NCI-H526 treated with DMSO at 0.1 percent for 48 hours (cell line): ENCODE measurements at regions not wholly inside any gene's neighbourhood (a gene's known extent, or its start where the extent isn't known, plus 50 kb on each side); places are given as distances from the start of the nearest gene placed in this dataset.
A peak's percentile ranks its signal among the peaks of the same experiment; 100 is the strongest.
"Not testable (repeated sequence)": the region's sequence is repeated elsewhere in the genome, so short reads cannot be mapped to it uniquely, and the experiment has no call there.

Source experiments
- DNase-seq: peaks from one replicate; lab custom pipeline; 2025; lab: John Stamatoyannopoulos, UW

- DNase-seq, result no peak
Measured at GRCh38 chr7:136122026-136122425, 144.9 kb upstream of the MTPN start.

GRCh38 chr7:136117539-136117938 is 140.4 kb upstream of the MTPN start:
- no peak for DNase-seq

- no peak for DNase-seq
Measured at GRCh38 chr7:136116186-136116585, 139.0 kb upstream of the MTPN start.

- DNase-seq, result peak; percentile 64
Measured at GRCh38 chr7:136114966-136115762, 138.0 kb upstream of the MTPN start.

GRCh38 chr7:136114467-136114866 is 137.3 kb upstream of the MTPN start:
- DNase-seq, result not testable (repeated sequence)

GRCh38 chr7:136109037-136109436 is 131.9 kb upstream of the MTPN start:
- DNase-seq, result not testable (repeated sequence)

GRCh38 chr7:136105191-136105590 is 128.0 kb upstream of the MTPN start:
- no peak for DNase-seq

- no peak for DNase-seq
Measured at GRCh38 chr7:136104269-136104603, 127.1 kb upstream of the MTPN start.

GRCh38 chr7:136103545-136104268 is 126.5 kb upstream of the MTPN start:
- DNase-seq, result no peak

GRCh38 chr7:136102881-136103280 is 125.7 kb upstream of the MTPN start:
- no peak for DNase-seq

GRCh38 chr7:136092714-136093113 is 115.6 kb upstream of the MTPN start:
- not testable (repeated sequence) for DNase-seq

GRCh38 chr7:136087881-136088280 is 110.7 kb upstream of the MTPN start:
- no peak for DNase-seq

GRCh38 chr7:136086712-136087111 is 109.6 kb upstream of the MTPN start:
- no peak for DNase-seq

- no peak for DNase-seq
Measured at GRCh38 chr7:136079934-136080333, 102.8 kb upstream of the MTPN start.

GRCh38 chr7:136079478-136079892 is 102.3 kb upstream of the MTPN start:
- DNase-seq, result no peak

GRCh38 chr7:136079066-136079465 is 101.9 kb upstream of the MTPN start:
- no peak for DNase-seq

GRCh38 chr7:136078630-136079029 is 101.5 kb upstream of the MTPN start:
- no peak for DNase-seq

- DNase-seq, result no peak
Measured at GRCh38 chr7:136076954-136077353, 99.8 kb upstream of the MTPN start.

- DNase-seq, result peak; percentile 56
Measured at GRCh38 chr7:136074843-136075242, 97.7 kb upstream of the MTPN start.

- no peak for DNase-seq
Measured at GRCh38 chr7:136072447-136072846, 95.3 kb upstream of the MTPN start.

- peak; percentile 19 for DNase-seq
Measured at GRCh38 chr7:136070736-136071505, 93.8 kb upstream of the MTPN start.

GRCh38 chr7:136069840-136070529 is 92.8 kb upstream of the MTPN start:
- DNase-seq, result no peak
